Left ventricle myocardium superior (tissue), 1 donor: ENCODE measurements at regions not wholly inside any gene's neighbourhood (a gene's known extent, or its start where the extent isn't known, plus 50 kb on each side); places are given as distances from the start of the nearest gene placed in this dataset.
"Not testable (repeated sequence)": the region's sequence is repeated elsewhere in the genome, so short reads cannot be mapped to it uniquely, and the experiment has no call there.

Experiments used
- ATAC-seq: fragments of 200-7000 bp; cut with Tn5 transposase; one replicate; pipeline ENCODE4 v1.9.1; 2020; ENCODE audit warnings: mild to moderate bottlenecking, moderate library complexity
- DNase-seq: peaks from one replicate; pipeline ENCODE4 v3.0.0-alpha.2; 2020
- intact Hi-C: fragments of 100-400 bp; cut with micrococcal nuclease; formaldehyde crosslinking; loops from one replicate; pipeline ENCODE4 v1.11.0; 2022
- donor health status: DM: no; HTN: yes; CAD: no; lungs with severe emphysema.

- ATAC-seq = no peak
- intact Hi-C loops = no loop called here
- no peak for DNase-seq
These were observed 173.9 kb upstream of the TNC start for GRCh38 chr9:115291841-115292240.

GRCh38 chr9:115292584-115293279 lies 174.8 kb upstream of the TNC start:
- DNase-seq (no peak), ATAC-seq (no peak)
- intact Hi-C loops = no loop called here

DNA sequence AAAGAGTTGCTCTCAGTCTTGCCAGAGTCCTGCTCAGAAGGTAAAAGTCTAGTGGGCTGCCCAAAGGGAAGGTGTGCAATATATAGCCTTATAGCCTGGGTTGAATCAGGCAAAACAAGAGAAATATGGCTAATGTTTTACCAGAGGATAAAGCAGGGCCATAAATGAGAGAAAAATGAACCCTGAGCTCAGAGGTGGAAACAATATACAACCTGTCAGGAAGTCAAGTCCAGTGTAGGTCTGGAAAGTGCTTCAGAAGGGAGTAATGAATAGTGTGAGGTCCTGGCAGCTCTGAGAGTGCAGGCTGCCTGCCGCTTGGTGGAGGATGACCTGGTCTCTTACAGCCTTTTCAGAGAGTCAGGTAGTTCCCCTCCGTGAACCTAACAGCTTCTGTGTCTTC lies 177.8 kb upstream of the TNC start:
- intact Hi-C loops = no loop called here
- DNase-seq (no peak), ATAC-seq (no peak)

DNA sequence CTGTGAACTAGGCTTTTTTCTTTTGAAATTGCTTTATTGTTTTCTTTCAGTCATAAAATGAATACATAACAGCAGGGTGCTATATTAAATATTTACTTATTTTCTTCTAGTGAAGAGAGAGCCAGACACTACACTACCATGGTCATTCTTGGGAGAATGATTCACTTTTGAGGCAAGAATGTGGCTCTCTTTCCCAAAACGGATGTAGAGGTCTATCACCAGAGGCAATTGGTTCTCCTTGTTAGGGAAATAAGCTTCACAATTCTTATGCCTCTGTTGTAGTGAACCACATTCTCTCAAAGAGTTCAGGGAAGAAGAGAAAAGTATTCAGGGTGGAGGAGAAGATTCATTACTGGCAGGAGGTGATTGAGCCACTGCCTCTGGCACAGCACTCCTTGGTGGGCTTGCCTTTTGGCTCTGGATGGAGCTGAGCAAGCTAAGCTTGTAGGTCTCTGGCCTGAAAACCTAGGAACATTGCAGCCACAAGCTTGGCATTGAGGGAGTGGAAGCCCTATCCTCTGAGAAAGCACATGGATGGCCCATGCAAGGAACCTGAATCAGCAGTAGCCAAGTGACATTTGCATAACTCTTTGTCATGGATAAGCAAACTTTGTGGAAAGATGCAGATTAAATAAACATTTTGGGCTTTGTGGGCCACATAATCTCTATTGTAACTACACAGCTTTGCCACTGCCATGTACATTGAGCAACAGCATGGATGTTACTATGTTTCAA lies 179.0 kb upstream of the TNC start:
- intact Hi-C loops = no loop called here
- DNase-seq (no peak), ATAC-seq (no peak)

DNA sequence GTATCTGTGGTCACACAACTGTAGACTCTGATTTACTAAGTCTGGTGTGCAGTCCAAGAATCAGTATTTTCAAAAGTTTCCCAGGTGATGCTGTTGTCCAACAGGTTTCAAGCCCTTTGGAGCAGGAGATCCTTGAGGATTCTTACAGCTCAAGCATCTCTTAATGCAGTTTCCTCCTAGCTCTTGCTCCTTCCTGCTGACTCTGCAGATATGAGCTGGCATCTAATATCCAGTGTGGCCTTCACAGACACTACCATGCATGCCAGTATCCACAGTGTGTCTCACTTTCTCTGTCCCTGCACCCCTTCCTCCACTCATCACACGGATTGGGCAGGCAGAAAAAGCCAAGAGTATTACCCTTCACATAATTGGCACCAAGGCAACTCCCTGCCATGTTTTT lies 182.2 kb upstream of the TNC start:
- DNase-seq (no peak), ATAC-seq (no peak)
- intact Hi-C loops = no loop called here

DNA sequence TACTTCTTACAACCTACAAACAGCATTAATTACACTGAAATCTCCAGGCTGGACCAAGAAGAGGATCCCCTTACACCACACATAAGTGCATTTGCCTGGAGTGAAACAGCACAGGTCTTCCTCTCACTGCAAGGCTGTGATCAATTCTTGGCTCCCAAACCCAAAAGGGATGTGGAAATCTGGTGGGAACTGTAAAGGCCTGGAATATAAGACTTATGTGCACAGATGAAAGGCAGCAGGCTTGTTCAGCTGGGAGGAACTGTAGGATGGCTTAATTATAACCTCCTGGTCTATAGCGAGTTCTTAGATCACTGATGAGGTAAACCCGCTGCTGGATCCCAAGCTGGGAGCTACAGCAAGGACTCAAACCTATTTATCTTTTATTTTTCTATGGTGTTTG lies 182.9 kb upstream of the TNC start:
- DNase-seq (no peak), ATAC-seq (no peak)
- intact Hi-C loops = no loop called here

DNA sequence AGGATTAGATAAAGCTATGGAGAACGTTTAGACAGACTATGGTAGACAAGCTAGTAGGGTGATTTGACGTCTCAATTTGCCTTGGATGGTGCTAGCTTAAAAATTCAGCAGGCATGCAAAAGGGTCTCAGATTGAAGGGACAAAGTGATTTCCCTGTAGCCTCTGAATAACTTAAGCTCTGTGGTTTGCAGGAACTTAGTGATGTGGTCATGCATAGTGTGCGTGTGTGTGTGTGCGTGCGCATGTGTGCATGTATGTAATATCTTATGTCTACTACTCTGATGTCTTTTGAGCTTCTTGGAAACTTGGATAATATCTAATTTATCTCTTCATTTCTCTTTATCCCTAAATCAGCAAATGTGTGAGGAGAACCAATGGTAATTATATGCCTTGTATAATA lies 183.6 kb upstream of the TNC start:
- intact Hi-C loops = no loop called here
- ATAC-seq = no peak

DNA sequence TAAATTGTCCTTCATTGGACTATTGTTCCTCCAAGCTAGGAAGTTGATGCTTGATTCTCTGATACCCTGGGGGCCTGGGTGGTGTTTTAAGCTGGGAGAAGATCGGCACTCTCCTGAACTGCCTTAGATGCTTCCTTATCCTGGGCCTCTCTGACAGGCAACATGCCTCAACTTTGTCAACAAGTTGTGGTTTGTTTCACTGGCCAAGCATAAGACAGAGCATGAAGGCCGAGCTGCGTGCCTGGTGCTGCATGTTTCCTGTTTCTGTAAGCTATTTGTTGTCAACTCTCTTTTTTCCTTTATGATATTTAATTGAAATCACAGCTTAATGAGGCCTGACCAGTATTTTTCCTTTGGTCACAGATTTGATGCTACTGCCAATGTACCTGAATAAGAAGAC lies 187.6 kb upstream of the TNC start:
- no peak for DNase-seq
- ATAC-seq = no peak
- intact Hi-C loops = no loop called here

More for the DNA sequence above, 183.6 kb upstream of the TNC start:
- DNase-seq = no peak

DNA sequence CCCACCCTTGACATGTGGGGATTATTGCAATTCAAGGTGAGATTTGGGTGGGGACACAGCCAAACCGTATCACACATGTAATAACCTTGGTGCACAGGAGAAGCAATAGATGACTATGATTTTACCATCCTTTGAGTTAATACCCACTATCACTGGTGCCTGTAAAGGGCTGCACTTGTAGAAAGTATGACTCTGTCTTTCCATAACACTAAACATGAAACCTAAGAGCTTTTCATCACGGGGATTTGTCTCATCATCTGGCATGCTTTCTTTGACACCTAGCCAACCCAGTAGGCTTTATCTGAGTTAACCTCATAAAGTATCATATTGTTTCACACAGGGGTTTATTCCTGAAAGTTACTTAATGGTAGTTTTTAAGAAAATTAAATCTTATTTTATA lies 188.9 kb upstream of the TNC start:
- DNase-seq (no peak), ATAC-seq (no peak)
- intact Hi-C loops = no loop called here

DNA sequence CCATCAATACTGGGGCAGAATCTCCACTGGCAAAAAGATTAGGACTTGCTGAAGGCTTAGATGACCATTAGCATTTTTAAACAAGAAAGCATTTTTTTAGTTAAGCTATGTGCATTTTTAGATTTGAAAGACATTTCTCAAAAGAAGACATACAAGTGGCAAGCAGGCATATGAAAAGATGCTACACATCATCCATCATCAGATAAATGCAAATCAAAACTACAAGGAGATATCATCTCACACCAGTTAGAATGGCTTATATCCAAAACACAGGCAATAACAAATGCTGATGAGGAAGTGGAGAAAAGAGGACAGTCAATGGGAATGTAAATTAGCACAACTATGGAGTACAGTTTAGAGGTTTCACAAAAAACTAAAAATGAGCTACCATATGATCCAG lies 195.6 kb upstream of the TNC start:
- DNase-seq = no peak
- intact Hi-C loops = no loop called here
- ATAC-seq = no peak

DNA sequence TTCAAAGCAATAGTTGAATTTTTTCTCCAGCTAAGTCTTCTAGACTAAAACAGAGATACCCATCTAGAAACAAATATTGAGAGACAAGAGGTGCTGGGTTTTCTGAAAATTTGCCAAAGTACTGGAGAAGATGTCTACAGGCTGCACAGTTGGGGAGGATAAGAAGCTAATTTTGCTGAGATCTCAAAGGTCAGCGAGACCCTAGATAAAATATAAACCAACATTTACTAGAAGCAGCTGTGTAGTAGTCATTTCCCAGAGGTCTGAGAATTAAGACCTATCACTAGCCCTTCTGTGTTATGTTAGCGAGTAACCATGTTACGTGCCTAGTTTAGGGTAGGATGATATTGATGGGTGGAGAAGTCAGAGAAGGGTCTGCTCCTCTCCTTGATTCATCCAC lies 208.5 kb upstream of the TNC start:
- no peak for ATAC-seq
- no peak for DNase-seq
- intact Hi-C loops = no loop called here

DNA sequence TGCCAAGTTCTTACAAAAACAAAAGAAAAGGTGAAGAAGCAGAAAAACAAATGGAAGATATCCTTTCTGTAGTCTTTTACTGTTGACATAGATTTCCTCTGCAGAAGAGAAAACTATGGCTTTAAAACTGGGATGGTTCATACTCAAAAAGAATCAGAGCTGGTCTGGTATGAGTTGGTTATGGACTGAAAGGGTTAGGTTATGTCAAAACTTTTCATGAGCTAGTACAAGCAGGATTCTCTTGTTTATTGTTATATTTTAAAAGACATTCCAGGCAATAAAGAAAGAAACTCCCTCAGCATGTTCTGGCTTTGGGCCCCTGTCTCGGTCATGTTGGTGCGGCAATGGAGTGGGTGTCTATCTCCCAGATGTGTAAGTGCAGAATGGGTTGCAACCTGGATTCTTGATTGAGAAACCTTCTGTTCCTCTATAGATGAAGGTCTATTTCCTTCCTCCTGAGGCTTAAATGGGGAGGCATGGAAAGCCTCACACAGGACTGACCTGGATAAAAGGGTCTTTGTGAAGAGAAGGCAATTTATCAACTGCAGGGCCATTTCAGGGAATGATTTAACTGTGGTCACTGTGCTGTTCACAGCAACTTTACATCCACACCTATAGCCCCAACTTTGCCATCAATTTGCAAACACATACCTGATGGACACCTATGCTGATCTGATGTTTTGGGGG lies 209.6 kb upstream of the TNC start:
- no peak for ATAC-seq
- DNase-seq = no peak
- intact Hi-C loops = no loop called here

GRCh38 chr9:115328228-115328627 lies 210.3 kb upstream of the TNC start:
- DNase-seq (peak; percentile 28), ATAC-seq (peak; percentile 82)
- intact Hi-C loops = no loop called here

- intact Hi-C loops = no loop called here
- DNase-seq (no peak), ATAC-seq (no peak)
These were observed 210.7 kb upstream of the TNC start for GRCh38 chr9:115328677-115329076.

DNA sequence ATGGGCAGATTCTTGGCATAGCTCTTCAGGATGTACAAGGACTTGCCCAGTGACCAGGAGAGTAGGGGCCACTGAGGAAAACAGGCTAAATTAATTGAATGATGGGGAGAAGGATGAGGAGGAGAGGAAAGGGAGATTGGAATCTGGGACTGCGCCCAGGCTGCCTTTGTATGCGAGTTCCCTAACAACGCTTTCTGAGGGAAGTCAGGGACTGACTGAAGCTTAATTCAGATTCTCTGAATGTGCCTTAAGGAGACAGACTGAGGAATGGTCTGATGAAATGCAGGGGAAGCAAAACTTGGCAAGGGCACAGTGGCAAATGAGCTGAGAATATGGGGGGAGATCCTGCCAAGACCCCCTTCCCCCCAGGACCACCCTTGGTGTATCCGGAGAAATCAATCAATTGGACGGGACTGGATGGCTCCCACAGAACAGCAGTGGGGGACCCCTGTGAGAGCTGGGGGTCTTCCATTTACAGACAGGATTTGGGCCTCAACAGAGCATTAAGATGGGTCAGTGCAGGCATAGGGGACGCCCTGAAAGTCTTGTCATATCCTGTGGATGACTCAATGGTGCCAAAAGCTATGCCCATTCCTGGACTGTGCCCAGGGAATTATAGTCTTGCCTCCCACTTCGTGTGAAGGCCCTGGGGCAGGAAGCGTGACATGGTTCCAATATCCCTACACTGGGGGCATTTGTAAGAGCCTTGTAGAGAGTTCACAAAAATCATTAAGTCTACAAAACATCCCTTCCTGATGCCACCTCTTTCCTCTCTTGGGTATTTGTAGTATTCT lies 215.5 kb upstream of the TNC start:
- ATAC-seq (no peak), DNase-seq (no peak)
- intact Hi-C loops = no loop called here

- DNase-seq (no peak), ATAC-seq (no peak)
- intact Hi-C loops = no loop called here
These were observed 217.5 kb upstream of the TNC start for GRCh38 chr9:115335439-115335838.

DNA sequence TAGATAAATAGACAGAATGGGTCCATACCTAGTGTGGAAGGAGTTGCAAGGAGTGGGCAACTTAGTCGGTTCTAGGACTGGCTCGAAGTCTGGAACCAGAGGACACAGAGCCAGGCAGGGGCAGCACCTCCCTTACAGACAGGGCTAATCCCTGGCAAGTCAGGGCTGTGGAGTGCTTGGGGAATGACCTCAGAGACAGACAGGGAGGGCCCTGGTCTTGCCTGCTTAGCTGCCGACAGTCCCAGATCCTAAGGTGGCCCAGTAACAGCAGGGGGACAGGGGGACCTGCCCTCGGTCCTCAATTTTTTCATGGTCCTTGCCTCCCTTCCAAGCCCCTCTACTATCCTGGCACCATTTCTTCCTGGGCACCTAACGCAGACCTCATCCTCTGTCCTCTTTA lies 222.4 kb upstream of the TNC start:
- DNase-seq (no peak), ATAC-seq (no peak)
- intact Hi-C loops = no loop called here

- ATAC-seq = peak; percentile 60
- DNase-seq = no peak
- intact Hi-C loops = no loop called here
These were observed 223.5 kb upstream of the TNC start for GRCh38 chr9:115341426-115341825.

GRCh38 chr9:115347776-115348175 lies 229.8 kb upstream of the TNC start:
- DNase-seq, ATAC-seq, intact Hi-C loops: not testable (repeated sequence)

GRCh38 chr9:115348936-115349335 lies 231.0 kb upstream of the TNC start:
- intact Hi-C loops, DNase-seq, ATAC-seq: not testable (repeated sequence)
